H1 (cell line): ENCODE measurements at regions not wholly inside any gene's neighbourhood (a gene's known extent, or its start where the extent isn't known, plus 50 kb on each side); places are given as distances from the start of the nearest gene placed in this dataset.

Experiments used
- CTCF ChIA-PET: fragments of 300-600 bp; sonication (Branson Sonifier 250); formaldehyde crosslinking; loops from one replicate; lab custom pipeline; 2021; ENCODE audit not compliant: partially characterized antibody; lab: Charles Lee
- POLR2A ChIA-PET: fragments of 300-600 bp; sonication (Branson Sonifier 250); formaldehyde crosslinking; loops from one replicate; lab custom pipeline; 2021; ENCODE audit warnings: inconsistent platforms; ENCODE audit not compliant: partially characterized antibody; lab: Charles Lee
- DNase-seq, 2 experiments: peaks; one replicate each; pipeline versions ENCODE4 v3.0.0 to v3.0.0-alpha.2; 2010 to 2022; ENCODE audit warnings: low spot score in 2 of 2, low read depth in 1 of 2, mixed read lengths in 1 of 2
- FAIRE-seq: peaks from 2 replicates; lab custom pipeline; 2011; peaks lifted over from hg19 to GRCh38; lab: Jason Lieb, UNC
- H2AFZ ChIP-seq: 2 replicates; pipeline ENCODE4 v1.8.1; 2012; ENCODE audit warnings: low read length, inconsistent platforms
- H2AK5ac ChIP-seq: 2 replicates; pipeline ENCODE4 v1.6.1; 2013; ENCODE audit warnings: low read depth, low read length
- H2BK120ac ChIP-seq: replicated peaks from 2 replicates; pipeline ENCODE3; 2013; ENCODE audit warnings: low read depth, low read length, inconsistent platforms
- H2BK12ac ChIP-seq: 2 replicates; pipeline ENCODE4 v1.6.1; 2013; ENCODE audit warnings: low read depth, low read length
- H2BK15ac ChIP-seq: 2 replicates; pipeline ENCODE4 v1.6.1; 2013; ENCODE audit warnings: low read length
- H2BK20ac ChIP-seq: 2 replicates; pipeline ENCODE4 v1.6.1; 2013; ENCODE audit warnings: low read length
- H2BK5ac ChIP-seq: 2 replicates; pipeline ENCODE4 v1.6.1; 2013; ENCODE audit warnings: low read depth, low read length
- H3K14ac ChIP-seq: 2 replicates; pipeline ENCODE4 v1.6.1; 2013; ENCODE audit warnings: inconsistent platforms; ENCODE audit not compliant: insufficient read length
- H3K18ac ChIP-seq: 2 replicates; pipeline ENCODE4 v1.6.1; 2013; ENCODE audit warnings: low read length; ENCODE audit errors: extremely low read depth
- H3K23ac ChIP-seq: 2 replicates; pipeline ENCODE4 v1.6.1; 2013; ENCODE audit warnings: inconsistent platforms; ENCODE audit not compliant: insufficient read length
- H3K23me2 ChIP-seq: 2 replicates; pipeline ENCODE4 v1.6.1; 2013; ENCODE audit warnings: low read depth, low read length
- H3K27ac ChIP-seq: 2 replicates; pipeline ENCODE4 v1.6.1; 2011; ENCODE audit warnings: low read depth, low read length, inconsistent platforms
- H3K27me3 ChIP-seq, 4 experiments: replicated peaks in 1 of 4; 1 replicate in 1 of 4; 2 replicates in 3 of 4; pipeline versions ENCODE4 v1.6.1 to v1.8.1; 2011 to 2013; ENCODE audit warnings: low read length in 3 of 4, mild to moderate bottlenecking in 3 of 4, inconsistent platforms in 2 of 4, mixed read lengths in 2 of 4, moderate library complexity in 1 of 4; ENCODE audit not compliant: control insufficient read depth in 3 of 4, insufficient read depth in 3 of 4; ENCODE audit errors: extremely low read depth in 1 of 4
- H3K36me3 ChIP-seq, 4 experiments: 2 replicates each; pipeline versions ENCODE4 v1.6.1 to v1.8.1; 2011 to 2013; ENCODE audit warnings: mild to moderate bottlenecking in 4 of 4, low read length in 3 of 4, moderate library complexity in 2 of 4, control low read depth in 1 of 4, inconsistent platforms in 1 of 4; ENCODE audit not compliant: insufficient read depth in 4 of 4, control insufficient read depth in 2 of 4
- H3K4ac ChIP-seq: replicated peaks from 2 replicates; pipeline ENCODE3; 2013; ENCODE audit warnings: low read length, low read depth, mixed read lengths, inconsistent platforms; ENCODE audit not compliant: insufficient read length
- H3K4me1 ChIP-seq, 4 experiments: replicated peaks in 1 of 4; 1 replicate in 1 of 4; 2 replicates in 3 of 4; pipeline versions ENCODE4 v1.6.1 to v1.8.1; 2011 to 2013; ENCODE audit warnings: low read length in 3 of 4, inconsistent platforms in 2 of 4, mixed read lengths in 1 of 4; ENCODE audit not compliant: insufficient read depth in 4 of 4, control insufficient read depth in 3 of 4
- H3K4me2 ChIP-seq, 2 experiments: 2 replicates each; pipeline versions ENCODE4 v1.6.1 to v1.8.1; 2011 to 2013; ENCODE audit warnings: low read depth in 2 of 2, low read length in 2 of 2, control low read depth in 1 of 2, inconsistent platforms in 1 of 2, mild to moderate bottlenecking in 1 of 2; ENCODE audit not compliant: insufficient read depth in 1 of 2
- H3K4me3 ChIP-seq, 4 experiments: fragments of 200-600, 300-600 bp in 1 of 4; sonication (generic), shearing (Covaris generic), sonication (Bioruptor Twin) in 1 of 4; 2 replicates each; pipeline versions ENCODE4 v1.5.1 to v1.8.1; 2011 to 2016; ENCODE audit warnings: low read length in 4 of 4, low read depth in 3 of 4, control low read depth in 2 of 4, inconsistent platforms in 2 of 4, mild to moderate bottlenecking in 2 of 4, mixed read lengths in 1 of 4, moderate library complexity in 1 of 4; ENCODE audit not compliant: insufficient read depth in 2 of 4; ENCODE audit errors: extremely low read depth in 1 of 4
- H3K56ac ChIP-seq: replicated peaks from 2 replicates; pipeline ENCODE3; 2013; ENCODE audit warnings: low read depth, mild to moderate bottlenecking, mixed read lengths, low read length, inconsistent platforms; ENCODE audit not compliant: insufficient read length
- H3K79me1 ChIP-seq: 2 replicates; pipeline ENCODE4 v1.6.1; 2013; ENCODE audit warnings: low read depth, low read length, control low read depth
- H3K79me2 ChIP-seq, 2 experiments: 2 replicates each; pipeline versions ENCODE4 v1.6.1 to v1.8.1; 2012 to 2013; ENCODE audit warnings: low read length in 2 of 2, mild to moderate bottlenecking in 2 of 2, inconsistent platforms in 1 of 2; ENCODE audit not compliant: insufficient read depth in 2 of 2, control insufficient read depth in 1 of 2
- H3K9ac ChIP-seq, 4 experiments: replicated peaks in 1 of 4; 1 replicate in 1 of 4; 2 replicates in 3 of 4; pipeline versions ENCODE4 v1.6.1 to v1.8.1; 2011 to 2013; ENCODE audit warnings: low read depth in 3 of 4, low read length in 3 of 4, control low read depth in 2 of 4, mild to moderate bottlenecking in 2 of 4, moderate library complexity in 2 of 4, inconsistent platforms in 1 of 4; ENCODE audit errors: extremely low read depth in 1 of 4
- H3K9me3 ChIP-seq, 2 experiments: 2 replicates each; pipeline versions ENCODE4 v1.6.1 to v1.8.1; 2012 to 2013; ENCODE audit warnings: mild to moderate bottlenecking in 2 of 2, moderate library complexity in 2 of 2, control low read depth in 1 of 2, inconsistent platforms in 1 of 2, low read depth in 1 of 2, low read length in 1 of 2, mixed read lengths in 1 of 2; ENCODE audit not compliant: insufficient read depth in 2 of 2
- H4K20me1 ChIP-seq, 2 experiments: replicated peaks in 1 of 2; 2 replicates each; pipeline versions ENCODE3 to v1.8.1; 2011 to 2013; ENCODE audit warnings: inconsistent platforms in 2 of 2, low read length in 2 of 2, mild to moderate bottlenecking in 1 of 2; ENCODE audit not compliant: insufficient read depth in 2 of 2, control insufficient read depth in 1 of 2
- H4K5ac ChIP-seq: 2 replicates; pipeline ENCODE4 v1.6.1; 2013; ENCODE audit warnings: low read length, low read depth, mixed read lengths, inconsistent platforms; ENCODE audit not compliant: insufficient read length
- H4K8ac ChIP-seq: 2 replicates; pipeline ENCODE4 v1.8.0; 2013; ENCODE audit warnings: mild to moderate bottlenecking, moderate library complexity, low read length, inconsistent platforms; ENCODE audit not compliant: insufficient read depth; ENCODE audit errors: extremely low read depth
- H4K91ac ChIP-seq: replicated peaks from 2 replicates; pipeline ENCODE3; 2013; ENCODE audit warnings: low read length, mixed read lengths, inconsistent platforms; ENCODE audit not compliant: insufficient read length
- BACH1 ChIP-seq: IDR thresholded peaks from 2 replicates; pipeline ENCODE4 v1.6.1; 2012; ENCODE audit warnings: low read length, improper control_type of control experiment
- CREB1 ChIP-seq: IDR thresholded peaks from 2 replicates; pipeline ENCODE4 v1.6.1; 2012; ENCODE audit warnings: inconsistent platforms
- CTBP2 ChIP-seq: IDR thresholded peaks from 2 replicates; pipeline ENCODE4 v1.7.0; 2011; ENCODE audit warnings: borderline replicate concordance, mild to moderate bottlenecking, moderate library complexity, mixed read lengths, low read length; ENCODE audit not compliant: insufficient read depth, insufficient read length
- HDAC2 ChIP-seq, 2 experiments: fragments of 300-600 bp in 1 of 2; sonication (generic) in 1 of 2; IDR thresholded peaks; 2 replicates each; pipeline ENCODE4 v1.6.1; 2011 to 2012; ENCODE audit warnings: low read depth in 2 of 2, low read length in 2 of 2, mild to moderate bottlenecking in 2 of 2, moderate library complexity in 2 of 2, borderline replicate concordance in 1 of 2, inconsistent platforms in 1 of 2
- SAP30 ChIP-seq: fragments of 300-600 bp; sonication (generic); IDR thresholded peaks from 2 replicates; pipeline ENCODE4 v1.7.1; 2012; ENCODE audit warnings: low read length, moderate library complexity, mild to moderate bottlenecking, inconsistent platforms; ENCODE audit not compliant: insufficient read depth, insufficient replicate concordance
- TAF1 ChIP-seq: IDR thresholded peaks from 2 replicates; pipeline ENCODE4 v1.6.1; 2011; ENCODE audit warnings: mild to moderate bottlenecking, low read depth, low read length
- WGBS, 2 experiments: shearing (Covaris generic) in 1 of 2; methylation state at CpG; one replicate each; pipeline versions ENCODE4 v1.1.6 to v1.1.7; 2013 to 2015; ENCODE audit warnings: low lambda C conversion rate in 2 of 2, mixed read lengths in 2 of 2, inconsistent platforms in 1 of 2, low coverage in 1 of 2, missing lambda C conversion rate in 1 of 2; ENCODE audit not compliant: insufficient replicate concordance in 2 of 2, insufficient coverage in 1 of 2, insufficient read length in 1 of 2; ENCODE audit errors: extremely low coverage in 1 of 2, missing lambda C conversion rate in 1 of 2; 5-methylcytosine and 5-hydroxymethylcytosine counted together
- TF ChIP-seq, protein P1 (sequence below): IDR thresholded peaks from 2 replicates; pipeline ENCODE4 v1.6.1; 2012; ENCODE audit warnings: inconsistent platforms

DNA sequence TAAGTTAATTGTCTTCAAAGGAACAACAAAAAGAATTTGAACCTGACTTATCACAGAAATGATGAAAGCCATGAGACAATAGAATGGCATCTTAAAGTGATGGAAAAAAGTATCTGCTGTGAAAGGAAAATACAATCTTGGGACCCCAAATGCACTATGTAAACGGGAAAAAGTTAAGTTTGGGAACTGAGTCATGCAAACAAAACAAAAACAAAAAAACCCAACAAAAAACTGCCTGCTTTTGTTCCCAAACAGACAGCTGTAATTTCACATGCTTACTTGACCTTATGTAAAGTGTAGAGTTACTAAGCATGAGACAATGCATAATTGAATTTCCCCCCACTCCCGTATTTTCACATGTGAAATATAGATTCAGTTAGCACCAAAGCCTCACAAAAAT lies 122.1 kb upstream of the RBMS1 start:
- no peak overlapping the region for H3K4me3 ChIP-seq
- H3K56ac ChIP-seq: no peak overlapping the region
- no peak overlapping the region for H3K18ac ChIP-seq
- ChIA-PET POLR2A (no interaction called here), CTCF (interaction anchor here (1.5 kb wide), 1 partner anchor 34 kb away, joined by 5 read pairs; no protein-coding TSS in a partner anchor)
- H3K27me3 ChIP-seq: no peaks in the 10 kb centered on the region
- H3K79me1 ChIP-seq: no peaks in the 10 kb centered on the region
- H3K14ac ChIP-seq: no peak overlapping the region
- TF ChIP-seq TAF1 (no peak), SAP30 (no peak), CTBP2 (no peak), BACH1 (no peak), HDAC2 (IDR thresholded peaks at IDR 0.05; ENCODE audit: borderline replicate concordance in 1 of 2, low read depth in 2 of 2, low read length in 2 of 2) (no peak), CREB1 (no peak)
- TF ChIP-seq, protein P1, sequence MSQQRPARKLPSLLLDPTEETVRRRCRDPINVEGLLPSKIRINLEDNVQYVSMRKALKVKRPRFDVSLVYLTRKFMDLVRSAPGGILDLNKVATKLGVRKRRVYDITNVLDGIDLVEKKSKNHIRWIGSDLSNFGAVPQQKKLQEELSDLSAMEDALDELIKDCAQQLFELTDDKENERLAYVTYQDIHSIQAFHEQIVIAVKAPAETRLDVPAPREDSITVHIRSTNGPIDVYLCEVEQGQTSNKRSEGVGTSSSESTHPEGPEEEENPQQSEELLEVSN: no peak
- no peaks in the 10 kb centered on the region for H3K79me2 ChIP-seq
- H2BK120ac ChIP-seq: no peak overlapping the region
- H4K91ac ChIP-seq: no peak overlapping the region
- no peak overlapping the region for H3K4ac ChIP-seq
- H2BK15ac ChIP-seq: no peak overlapping the region
- WGBS, 2 experiments: 90% methylated on average over 2 of the region's 2 CpGs; no CpG with 5 or more reads in 1 of the 2 experiments
- no peak for DNase-seq
- no peak overlapping the region for H3K23ac ChIP-seq
- no peaks in the 10 kb centered on the region for H4K20me1 ChIP-seq
- H2BK5ac ChIP-seq: no peak overlapping the region
- no peak overlapping the region for H3K4me2 ChIP-seq
- FAIRE-seq: no peak
- no peak overlapping the region for H2AK5ac ChIP-seq
- no peaks in the 10 kb centered on the region for H3K4me1 ChIP-seq
- no peak overlapping the region for H3K27ac ChIP-seq
- H3K9ac ChIP-seq: no peak overlapping the region
- H4K8ac ChIP-seq: no peak overlapping the region
- H3K9me3 ChIP-seq: no peaks in the 10 kb centered on the region
- H4K5ac ChIP-seq: no peak overlapping the region
- no peaks in the 10 kb centered on the region for H3K36me3 ChIP-seq
- no peak overlapping the region for H2AFZ ChIP-seq
- H2BK20ac ChIP-seq: no peak overlapping the region
- no peak overlapping the region for H2BK12ac ChIP-seq
- H3K23me2 ChIP-seq: no peaks in the 10 kb centered on the region
